Activated naive CD4-positive, alpha-beta T cell treated with anti-CD3 and anti-CD28 coated beads, Interleukin-2, amount 50 U/mL, for 24 hours (primary cell): ENCODE measurements at regions not wholly inside any gene's neighbourhood (a gene's known extent, or its start where the extent isn't known, plus 50 kb on each side); places are given as distances from the start of the nearest gene placed in this dataset.

ENCODE experiments used
- H3K27ac Mint-ChIP-seq: one replicate; pipeline ENCODE4 v1.8.0; 2021; ENCODE audit warnings: mild to moderate bottlenecking, mixed read lengths
- H3K27me3 Mint-ChIP-seq: one replicate; pipeline ENCODE4 v1.8.0; 2021; ENCODE audit warnings: mixed read lengths
- H3K36me3 Mint-ChIP-seq: one replicate; pipeline ENCODE4 v1.8.0; 2021; ENCODE audit warnings: mixed read lengths
- H3K4me1 Mint-ChIP-seq: one replicate; pipeline ENCODE4 v1.8.0; 2021; ENCODE audit warnings: mixed read lengths
- H3K4me3 Mint-ChIP-seq: one replicate; pipeline ENCODE4 v1.8.0; 2021; ENCODE audit warnings: mild to moderate bottlenecking, mixed read lengths
- H3K9me3 Mint-ChIP-seq: one replicate; pipeline ENCODE4 v1.8.0; 2021; ENCODE audit warnings: mixed read lengths

- no peaks in the 10 kb centered on the region for H3K4me1 Mint-ChIP-seq
- no peaks in the 10 kb centered on the region for H3K27me3 Mint-ChIP-seq
- no peak overlapping the region for H3K27ac Mint-ChIP-seq
- no peaks in the 10 kb centered on the region for H3K36me3 Mint-ChIP-seq
- H3K4me3 Mint-ChIP-seq = no peak overlapping the region
- no peaks in the 10 kb centered on the region for H3K9me3 Mint-ChIP-seq
These were observed 142.5 kb upstream of the TNS3 start for GRCh38 chr7:47724335-47724982.

- Mint-ChIP-seq H3K36me3 (no peaks in the 10 kb centered on the region), H3K9me3 (no peaks in the 10 kb centered on the region), H3K27me3 (no peaks in the 10 kb centered on the region), H3K27ac (no peak overlapping the region), H3K4me1 (no peaks in the 10 kb centered on the region), H3K4me3 (no peak overlapping the region)
These were observed 140.2 kb upstream of the TNS3 start for GRCh38 chr7:47722126-47722525.

GRCh38 chr7:47721670-47722069, 139.8 kb upstream of the TNS3 start:
- H3K36me3 Mint-ChIP-seq = no peaks in the 10 kb centered on the region
- H3K9me3 Mint-ChIP-seq = no peaks in the 10 kb centered on the region
- H3K27ac Mint-ChIP-seq = no peak overlapping the region
- no peak overlapping the region for H3K4me3 Mint-ChIP-seq
- no peaks in the 10 kb centered on the region for H3K4me1 Mint-ChIP-seq
- H3K27me3 Mint-ChIP-seq = no peaks in the 10 kb centered on the region

- H3K4me3 Mint-ChIP-seq = no peak overlapping the region
- no peaks in the 10 kb centered on the region for H3K9me3 Mint-ChIP-seq
- H3K27me3 Mint-ChIP-seq = no peaks in the 10 kb centered on the region
- no peaks in the 10 kb centered on the region for H3K4me1 Mint-ChIP-seq
- H3K36me3 Mint-ChIP-seq = no peaks in the 10 kb centered on the region
- no peak overlapping the region for H3K27ac Mint-ChIP-seq
These were observed 139.0 kb upstream of the TNS3 start for GRCh38 chr7:47720907-47721244.

- H3K27ac Mint-ChIP-seq = no peak overlapping the region
- H3K4me1 Mint-ChIP-seq = no peaks in the 10 kb centered on the region
- no peak overlapping the region for H3K4me3 Mint-ChIP-seq
- no peaks in the 10 kb centered on the region for H3K27me3 Mint-ChIP-seq
- H3K9me3 Mint-ChIP-seq = no peaks in the 10 kb centered on the region
- no peaks in the 10 kb centered on the region for H3K36me3 Mint-ChIP-seq
These were observed 138.4 kb upstream of the TNS3 start for GRCh38 chr7:47720141-47720906.

GRCh38 chr7:47719675-47720074, 137.8 kb upstream of the TNS3 start:
- Mint-ChIP-seq H3K27ac (no peak overlapping the region), H3K27me3 (no peaks in the 10 kb centered on the region), H3K9me3 (no peaks in the 10 kb centered on the region), H3K4me1 (no peaks in the 10 kb centered on the region), H3K36me3 (no peaks in the 10 kb centered on the region), H3K4me3 (no peak overlapping the region)

GRCh38 chr7:47715631-47716068, 133.7 kb upstream of the TNS3 start:
- H3K27ac Mint-ChIP-seq = no peak overlapping the region
- H3K4me3 Mint-ChIP-seq = no peak overlapping the region

GRCh38 chr7:47714669-47715607, 133.0 kb upstream of the TNS3 start:
- Mint-ChIP-seq H3K36me3 (no peaks in the 10 kb centered on the region), H3K4me1 (no peaks in the 10 kb centered on the region)

More at GRCh38 chr7:47715631-47716068, 133.7 kb upstream of the TNS3 start:
- H3K27me3 Mint-ChIP-seq = no peaks in the 10 kb centered on the region
- H3K9me3 Mint-ChIP-seq = no peaks in the 10 kb centered on the region
- H3K4me1 Mint-ChIP-seq = no peaks in the 10 kb centered on the region
- H3K36me3 Mint-ChIP-seq = no peaks in the 10 kb centered on the region

GRCh38 chr7:47713595-47713994, 131.7 kb upstream of the TNS3 start:
- H3K4me1 Mint-ChIP-seq = no peaks in the 10 kb centered on the region
- H3K27me3 Mint-ChIP-seq = no peaks in the 10 kb centered on the region
- H3K36me3 Mint-ChIP-seq = no peaks in the 10 kb centered on the region
- no peak overlapping the region for H3K27ac Mint-ChIP-seq
- H3K4me3 Mint-ChIP-seq = no peak overlapping the region
- H3K9me3 Mint-ChIP-seq = no peaks in the 10 kb centered on the region

More at GRCh38 chr7:47714669-47715607, 133.0 kb upstream of the TNS3 start:
- Mint-ChIP-seq H3K4me3 (no peak overlapping the region), H3K9me3 (no peaks in the 10 kb centered on the region), H3K27ac (no peak overlapping the region), H3K27me3 (no peaks in the 10 kb centered on the region)

- no peak overlapping the region for H3K4me3 Mint-ChIP-seq
- H3K4me1 Mint-ChIP-seq = no peaks in the 10 kb centered on the region
- H3K27me3 Mint-ChIP-seq = no peaks in the 10 kb centered on the region
- H3K9me3 Mint-ChIP-seq = no peaks in the 10 kb centered on the region
- no peaks in the 10 kb centered on the region for H3K36me3 Mint-ChIP-seq
- no peak overlapping the region for H3K27ac Mint-ChIP-seq
These were observed 130.5 kb upstream of the TNS3 start for GRCh38 chr7:47712416-47712815.

GRCh38 chr7:47711776-47712175, 129.9 kb upstream of the TNS3 start:
- Mint-ChIP-seq H3K27me3 (no peaks in the 10 kb centered on the region), H3K4me3 (no peak overlapping the region), H3K4me1 (no peaks in the 10 kb centered on the region), H3K9me3 (no peaks in the 10 kb centered on the region), H3K27ac (no peak overlapping the region), H3K36me3 (no peaks in the 10 kb centered on the region)

- H3K4me3 Mint-ChIP-seq = no peak overlapping the region
- no peaks in the 10 kb centered on the region for H3K36me3 Mint-ChIP-seq
- H3K9me3 Mint-ChIP-seq = no peaks in the 10 kb centered on the region
- no peaks in the 10 kb centered on the region for H3K27me3 Mint-ChIP-seq
- no peak overlapping the region for H3K27ac Mint-ChIP-seq
- no peaks in the 10 kb centered on the region for H3K4me1 Mint-ChIP-seq
These were observed 128.5 kb upstream of the TNS3 start for GRCh38 chr7:47710201-47710935.

GRCh38 chr7:47709451-47709850, 127.5 kb upstream of the TNS3 start:
- H3K9me3 Mint-ChIP-seq = no peaks in the 10 kb centered on the region
- H3K36me3 Mint-ChIP-seq = no peaks in the 10 kb centered on the region
- no peak overlapping the region for H3K4me3 Mint-ChIP-seq
- no peaks in the 10 kb centered on the region for H3K27me3 Mint-ChIP-seq
- H3K27ac Mint-ChIP-seq = no peak overlapping the region
- no peaks in the 10 kb centered on the region for H3K4me1 Mint-ChIP-seq

GRCh38 chr7:47709051-47709450, 127.1 kb upstream of the TNS3 start:
- H3K27me3 Mint-ChIP-seq = no peaks in the 10 kb centered on the region
- no peaks in the 10 kb centered on the region for H3K4me1 Mint-ChIP-seq
- H3K27ac Mint-ChIP-seq = no peak overlapping the region
- no peaks in the 10 kb centered on the region for H3K36me3 Mint-ChIP-seq
- no peaks in the 10 kb centered on the region for H3K9me3 Mint-ChIP-seq
- H3K4me3 Mint-ChIP-seq = no peak overlapping the region

- Mint-ChIP-seq H3K4me3 (no peak overlapping the region), H3K27me3 (no peaks in the 10 kb centered on the region), H3K27ac (no peak overlapping the region), H3K36me3 (no peaks in the 10 kb centered on the region), H3K9me3 (no peaks in the 10 kb centered on the region), H3K4me1 (no peaks in the 10 kb centered on the region)
These were observed 125.7 kb upstream of the TNS3 start for GRCh38 chr7:47707583-47707982.
